Vagina (tissue), 2 donors: ENCODE measurements at regions not wholly inside any gene's neighbourhood (a gene's known extent, or its start where the extent isn't known, plus 50 kb on each side); places are given as distances from the start of the nearest gene placed in this dataset.

Source experiments
- DNase-seq, 2 donors: peaks; one replicate each; pipeline ENCODE4 v3.0.0-alpha.2; 2017; ENCODE audit errors: extremely low spot score in 2 of 2
- H3K27ac ChIP-seq: fragments of 200-600 bp; sonication (generic); one replicate; pipeline ENCODE4 v1.5.1; 2019
- H3K27me3 ChIP-seq: fragments of 200-600 bp; sonication (generic); one replicate; pipeline ENCODE4 v1.5.1; 2019
- H3K36me3 ChIP-seq, 2 donors: fragments of 200-600 bp; sonication (generic); one replicate each; pipeline ENCODE4 v1.5.1; 2017 to 2019
- H3K4me1 ChIP-seq: fragments of 200-600 bp; sonication (generic); one replicate; pipeline ENCODE4 v1.5.1; 2019
- H3K4me3 ChIP-seq, 2 donors: fragments of 200-600 bp; sonication (generic); 1 replicate in 1 of 2; 2 replicates in 1 of 2; pipeline ENCODE4 v1.5.1; 2016 to 2019
- H3K9me3 ChIP-seq: fragments of 200-600 bp; sonication (generic); one replicate; pipeline ENCODE4 v1.5.1; 2019
- CTCF ChIP-seq, 3 experiments: fragments of 450-650 bp in 2 of 3; fragments of 200-600 bp in 1 of 3; sonication (generic) in 1 of 3; IDR thresholded peaks; one replicate each; pipeline ENCODE4 v1.5.1; 2017 to 2019; ENCODE audit warnings: antibody characterized with exemption in 3 of 3, mild to moderate bottlenecking in 2 of 3, moderate library complexity in 2 of 3
- POLR2A ChIP-seq, 2 donors: fragments of 450-650 bp; IDR thresholded peaks; one replicate each; pipeline ENCODE4 v1.6.1; 2017; ENCODE audit warnings: antibody characterized with exemption in 2 of 2, mild to moderate bottlenecking in 2 of 2, moderate library complexity in 2 of 2
- POLR2AphosphoS5 ChIP-seq, 2 donors: sonication (generic); formaldehyde crosslinking; IDR thresholded peaks; one replicate each; pipeline ENCODE4 v1.9.0; 2017; ENCODE audit warnings: antibody characterized with exemption in 2 of 2, mild to moderate bottlenecking in 2 of 2, low read depth in 1 of 2; ENCODE audit not compliant: insufficient read depth in 1 of 2
- intact Hi-C: fragments of 100-400 bp; cut with DNase I; formaldehyde crosslinking; loops from one replicate; pipeline ENCODE4 v1.15.1; 2023

- intact Hi-C loops: no loop called here
- no peak for DNase-seq
- Histone ChIP-seq H3K36me3 (no peaks in the 10 kb centered on the region), H3K4me3 (no peak overlapping the region), H3K27ac (no peak overlapping the region), H3K9me3 (no peaks in the 10 kb centered on the region), H3K4me1 (no peaks in the 10 kb centered on the region), H3K27me3 (no peaks in the 10 kb centered on the region)
- TF ChIP-seq POLR2AphosphoS5 (IDR thresholded peaks at IDR 0.05; ENCODE audit: insufficient read depth in 1 of 2, low read depth in 1 of 2): no peak
- no peak for TF ChIP-seq POLR2A (IDR thresholded peaks at IDR 0.05)
- TF ChIP-seq CTCF (IDR thresholded peaks at IDR 0.05): no peak
These were observed 917.9 kb upstream of the CDH10 start for GRCh38 chr5:25562656-25563055.

GRCh38 chr5:25554077-25554476 is 909.3 kb upstream of the CDH10 start:
- no peaks in the 10 kb centered on the region for H3K27me3 ChIP-seq
- TF ChIP-seq CTCF (IDR thresholded peaks at IDR 0.05) (no peak), POLR2A (IDR thresholded peaks at IDR 0.05) (no peak), POLR2AphosphoS5 (IDR thresholded peaks at IDR 0.05; ENCODE audit: insufficient read depth in 1 of 2, low read depth in 1 of 2) (no peak)
- H3K36me3 ChIP-seq: no peaks in the 10 kb centered on the region

GRCh38 chr5:25552871-25553481 is 908.2 kb upstream of the CDH10 start:
- Histone ChIP-seq H3K9me3 (no peaks in the 10 kb centered on the region), H3K36me3 (no peaks in the 10 kb centered on the region), H3K4me3 (no peak overlapping the region), H3K4me1 (no peaks in the 10 kb centered on the region), H3K27me3 (no peaks in the 10 kb centered on the region), H3K27ac (no peak overlapping the region)
- DNase-seq: no peak
- TF ChIP-seq CTCF (IDR thresholded peaks at IDR 0.05) (no peak), POLR2AphosphoS5 (IDR thresholded peaks at IDR 0.05; ENCODE audit: insufficient read depth in 1 of 2, low read depth in 1 of 2) (no peak), POLR2A (IDR thresholded peaks at IDR 0.05) (no peak)
- intact Hi-C loops: no loop called here

More at GRCh38 chr5:25554077-25554476, 909.3 kb upstream of the CDH10 start:
- no peaks in the 10 kb centered on the region for H3K9me3 ChIP-seq
- intact Hi-C loops: no loop called here
- no peak overlapping the region for H3K4me3 ChIP-seq
- H3K4me1 ChIP-seq: no peaks in the 10 kb centered on the region
- no peak for DNase-seq
- no peak overlapping the region for H3K27ac ChIP-seq

- DNase-seq: no peak
- H3K27me3 ChIP-seq: no peaks in the 10 kb centered on the region
These were observed 906.0 kb upstream of the CDH10 start for GRCh38 chr5:25550793-25551192.

More at GRCh38 chr5:25550793-25551192, 906.0 kb upstream of the CDH10 start:
- intact Hi-C loops: no loop called here
- H3K36me3 ChIP-seq: no peaks in the 10 kb centered on the region
- no peaks in the 10 kb centered on the region for H3K4me1 ChIP-seq
- no peaks in the 10 kb centered on the region for H3K9me3 ChIP-seq
- TF ChIP-seq POLR2A (IDR thresholded peaks at IDR 0.05) (no peak), POLR2AphosphoS5 (IDR thresholded peaks at IDR 0.05; ENCODE audit: insufficient read depth in 1 of 2, low read depth in 1 of 2) (no peak), CTCF (IDR thresholded peaks at IDR 0.05) (no peak)
- no peak overlapping the region for H3K27ac ChIP-seq
- no peak overlapping the region for H3K4me3 ChIP-seq
